Prostate gland (tissue), 2 donors: ENCODE measurements at regions not wholly inside any gene's neighbourhood (a gene's known extent, or its start where the extent isn't known, plus 50 kb on each side); places are given as distances from the start of the nearest gene placed in this dataset.

Experiments used
- DNase-seq: peaks from one replicate; pipeline ENCODE4 v3.0.0-alpha.2; 2019; ENCODE audit warnings: low spot score
- H3K27ac ChIP-seq, 2 donors: fragments of 200-600 bp; sonication (generic); 2 replicates each; pipeline ENCODE4 v1.5.1; 2017 to 2019
- H3K27me3 ChIP-seq: fragments of 200-600 bp; sonication (generic); replicated peaks from 2 replicates; pipeline ENCODE4 v1.5.1; 2019; ENCODE audit not compliant: insufficient read depth
- H3K36me3 ChIP-seq, 2 donors: fragments of 200-600 bp; sonication (generic); 1 replicate in 1 of 2; 2 replicates in 1 of 2; pipeline versions ENCODE4 v1.5.1 to v1.8.1; 2017 to 2019
- H3K4me1 ChIP-seq: fragments of 200-600 bp; sonication (generic); replicated peaks from 2 replicates; pipeline ENCODE4 v1.5.1; 2019
- H3K4me3 ChIP-seq, 2 donors: fragments of 200-600 bp; sonication (generic); 2 replicates each; pipeline ENCODE4 v1.5.1; 2017 to 2019
- H3K9me3 ChIP-seq: fragments of 200-600 bp; sonication (generic); 2 replicates; pipeline ENCODE4 v1.5.1; 2017
- POLR2A ChIP-seq: fragments of 450-650 bp; IDR thresholded peaks from one replicate; pipeline ENCODE4 v1.6.1; 2016; ENCODE audit warnings: antibody characterized with exemption, mild to moderate bottlenecking
- POLR2AphosphoS5 ChIP-seq: sonication (generic); formaldehyde crosslinking; IDR thresholded peaks from one replicate; pipeline ENCODE4 v1.6.1; 2017; ENCODE audit warnings: antibody characterized with exemption
- WGBS: methylation state at CpG from one replicate; pipeline ENCODE4 v1.1.5; 2018; 5-methylcytosine and 5-hydroxymethylcytosine counted together
- intact Hi-C: fragments of 100-400 bp; cut with DNase I; formaldehyde crosslinking; loops from one replicate; pipeline ENCODE4 v1.14.2; 2022
- TF ChIP-seq, protein P1 (sequence below), 4 experiments: fragments of 200-600 bp in 2 of 4; fragments of 450-650 bp in 2 of 4; sonication (generic) in 2 of 4; IDR thresholded peaks; 1 replicate in 3 of 4; 2 replicates in 1 of 4; pipeline ENCODE4 v1.5.1; 2016 to 2019; ENCODE audit warnings: antibody characterized with exemption in 4 of 4, mild to moderate bottlenecking in 2 of 4, moderate library complexity in 2 of 4

DNA sequence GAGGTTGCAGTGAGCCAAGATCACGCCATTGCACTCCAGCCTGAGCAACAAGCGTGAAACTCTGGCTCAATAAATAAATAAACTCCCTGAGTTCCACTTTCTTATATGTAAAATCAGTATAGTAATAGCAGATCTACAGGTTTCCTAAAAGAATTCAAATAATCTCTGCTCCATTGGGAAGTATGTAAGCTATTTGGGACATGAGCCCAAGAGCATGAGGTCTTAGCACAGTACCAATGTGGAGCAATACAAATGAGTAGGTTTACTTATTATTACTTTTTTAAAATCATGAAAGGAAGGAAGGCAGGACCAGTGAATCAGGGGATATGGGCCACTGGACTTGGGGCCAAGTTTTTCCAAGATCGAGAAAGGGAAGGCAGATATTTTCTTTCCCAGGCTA lies 216.9 kb upstream of the DIO2 start:
- intact Hi-C loops = no loop called here
- 82% methylated on average over 3 of the region's 3 CpGs for WGBS
- Histone ChIP-seq H3K27ac (no peak overlapping the region), H3K9me3 (no peaks in the 10 kb centered on the region), H3K27me3 (no peaks in the 10 kb centered on the region), H3K36me3 (no peaks in the 10 kb centered on the region), H3K4me3 (no peak overlapping the region), H3K4me1 (no peaks in the 10 kb centered on the region)
- TF ChIP-seq POLR2AphosphoS5 (no peak), POLR2A (no peak)
- TF ChIP-seq, protein P1, sequence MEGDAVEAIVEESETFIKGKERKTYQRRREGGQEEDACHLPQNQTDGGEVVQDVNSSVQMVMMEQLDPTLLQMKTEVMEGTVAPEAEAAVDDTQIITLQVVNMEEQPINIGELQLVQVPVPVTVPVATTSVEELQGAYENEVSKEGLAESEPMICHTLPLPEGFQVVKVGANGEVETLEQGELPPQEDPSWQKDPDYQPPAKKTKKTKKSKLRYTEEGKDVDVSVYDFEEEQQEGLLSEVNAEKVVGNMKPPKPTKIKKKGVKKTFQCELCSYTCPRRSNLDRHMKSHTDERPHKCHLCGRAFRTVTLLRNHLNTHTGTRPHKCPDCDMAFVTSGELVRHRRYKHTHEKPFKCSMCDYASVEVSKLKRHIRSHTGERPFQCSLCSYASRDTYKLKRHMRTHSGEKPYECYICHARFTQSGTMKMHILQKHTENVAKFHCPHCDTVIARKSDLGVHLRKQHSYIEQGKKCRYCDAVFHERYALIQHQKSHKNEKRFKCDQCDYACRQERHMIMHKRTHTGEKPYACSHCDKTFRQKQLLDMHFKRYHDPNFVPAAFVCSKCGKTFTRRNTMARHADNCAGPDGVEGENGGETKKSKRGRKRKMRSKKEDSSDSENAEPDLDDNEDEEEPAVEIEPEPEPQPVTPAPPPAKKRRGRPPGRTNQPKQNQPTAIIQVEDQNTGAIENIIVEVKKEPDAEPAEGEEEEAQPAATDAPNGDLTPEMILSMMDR (IDR thresholded peaks at IDR 0.05) = no peak
- no peak for DNase-seq

DNA sequence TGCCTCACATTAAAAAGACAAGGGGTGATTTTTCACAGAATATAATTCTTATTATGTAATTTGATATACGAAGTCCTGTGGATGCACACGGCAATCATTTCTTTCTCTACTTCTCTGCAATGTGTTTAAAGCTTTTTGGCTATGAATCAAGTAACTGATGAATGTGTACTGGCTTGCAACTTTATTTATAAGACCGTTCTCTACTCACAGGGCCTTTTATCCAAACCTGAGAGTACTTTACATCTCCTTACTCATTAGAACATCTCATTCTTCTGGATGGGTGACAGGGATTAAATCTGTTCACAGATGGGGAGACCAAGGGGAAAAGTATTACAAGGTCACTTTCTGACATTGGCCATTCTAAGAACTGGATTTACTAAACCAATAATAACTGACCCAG lies 215.8 kb upstream of the DIO2 start:
- Histone ChIP-seq H3K27me3 (no peaks in the 10 kb centered on the region), H3K9me3 (no peaks in the 10 kb centered on the region), H3K36me3 (no peaks in the 10 kb centered on the region), H3K4me3 (no peak overlapping the region), H3K27ac (no peak overlapping the region), H3K4me1 (no peaks in the 10 kb centered on the region)
- intact Hi-C loops = no loop called here
- 13% methylated on average over 3 of the region's 3 CpGs for WGBS
- DNase-seq = no peak
- TF ChIP-seq POLR2A (no peak), POLR2AphosphoS5 (no peak)
- TF ChIP-seq, protein P1 (IDR thresholded peaks at IDR 0.05) = no peak

GRCh38 chr14:80426683-80427082 lies 215.4 kb upstream of the DIO2 start:
- Histone ChIP-seq H3K27me3 (no peaks in the 10 kb centered on the region), H3K4me1 (no peaks in the 10 kb centered on the region), H3K27ac (no peak overlapping the region), H3K36me3 (no peaks in the 10 kb centered on the region), H3K9me3 (no peaks in the 10 kb centered on the region), H3K4me3 (no peak overlapping the region)
- intact Hi-C loops = no loop called here
- 91% methylated on average over 1 of the region's 1 CpG for WGBS
- DNase-seq = no peak
- TF ChIP-seq, protein P1 (IDR thresholded peaks at IDR 0.05) = no peak
- TF ChIP-seq POLR2A (no peak), POLR2AphosphoS5 (no peak)

DNA sequence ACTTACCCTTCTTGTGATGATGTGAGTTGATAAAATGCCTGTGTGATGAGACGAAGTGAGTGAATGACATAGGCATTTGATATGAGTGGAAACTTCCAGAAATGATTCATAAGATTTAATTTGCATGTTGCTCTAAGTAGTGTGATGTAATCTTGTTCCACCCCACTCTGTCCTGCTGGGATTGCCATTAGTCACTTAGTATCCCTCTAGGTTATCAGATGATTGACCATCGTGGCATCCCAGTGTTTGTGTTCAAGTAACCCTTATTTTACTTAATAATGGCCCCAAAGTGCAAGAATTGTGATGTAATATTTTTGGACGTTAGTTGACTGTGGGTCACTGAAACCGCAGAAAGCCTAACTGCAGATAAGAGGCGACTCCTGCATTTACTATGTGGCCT lies 214.4 kb upstream of the DIO2 start:
- DNase-seq = no peak
- intact Hi-C loops = no loop called here
- Histone ChIP-seq H3K4me3 (no peak overlapping the region), H3K36me3 (no peaks in the 10 kb centered on the region), H3K27ac (no peak overlapping the region), H3K9me3 (no peaks in the 10 kb centered on the region), H3K27me3 (no peaks in the 10 kb centered on the region), H3K4me1 (no peaks in the 10 kb centered on the region)
- 86% methylated on average over 5 of the region's 5 CpGs for WGBS
- TF ChIP-seq POLR2A (no peak), POLR2AphosphoS5 (no peak)
- TF ChIP-seq, protein P1 (IDR thresholded peaks at IDR 0.05) = no peak

DNA sequence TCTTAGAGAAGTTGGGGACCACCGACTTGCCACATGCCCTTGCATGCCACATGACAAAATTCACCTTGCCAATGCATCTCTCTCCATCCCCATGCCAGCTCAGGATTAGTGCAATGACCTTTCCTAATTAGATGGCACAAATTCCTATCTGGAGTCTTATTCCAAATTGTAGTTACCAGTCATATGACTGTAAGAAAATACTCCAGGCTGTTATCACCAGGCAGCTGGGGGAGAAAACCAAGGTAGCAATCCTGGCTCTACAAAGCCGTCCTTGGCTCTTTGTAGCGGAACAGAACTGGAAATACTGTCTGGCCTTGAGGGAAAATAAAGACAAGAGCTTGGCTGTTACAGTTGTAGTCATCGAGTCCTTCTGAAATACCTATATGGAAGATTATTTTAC lies 208.5 kb upstream of the DIO2 start:
- Histone ChIP-seq H3K4me3 (no peak overlapping the region), H3K27me3 (no peaks in the 10 kb centered on the region), H3K9me3 (no peaks in the 10 kb centered on the region), H3K27ac (no peak overlapping the region), H3K36me3 (no peaks in the 10 kb centered on the region), H3K4me1 (no peaks in the 10 kb centered on the region)
- 45% methylated on average over 4 of the region's 4 CpGs for WGBS
- intact Hi-C loops = no loop called here
- no peak for DNase-seq
- TF ChIP-seq POLR2A = no peak
- TF ChIP-seq, protein P1 (IDR thresholded peaks at IDR 0.05) = no peak
- no peak for TF ChIP-seq POLR2AphosphoS5
